Activated T-cell treated with anti-CD3 and anti-CD28 coated beads, Interleukin-2, amount 50 U/mL, for 24 hours (primary cell): ENCODE measurements at regions not wholly inside any gene's neighbourhood (a gene's known extent, or its start where the extent isn't known, plus 50 kb on each side); places are given as distances from the start of the nearest gene placed in this dataset.

Experiments
- DNase-seq: peaks from one replicate; pipeline ENCODE4 v3.0.0-alpha.2; 2020
- H3K27ac Mint-ChIP-seq: 2 replicates; pipeline ENCODE4 v1.8.0; 2020; ENCODE audit warnings: mild to moderate bottlenecking, mixed read lengths
- H3K27me3 Mint-ChIP-seq: 2 replicates; pipeline ENCODE4 v1.8.0; 2020; ENCODE audit warnings: mixed read lengths
- H3K36me3 Mint-ChIP-seq: 2 replicates; pipeline ENCODE4 v1.8.0; 2020; ENCODE audit warnings: low read depth, mixed read lengths
- H3K4me1 Mint-ChIP-seq: 2 replicates; pipeline ENCODE4 v1.8.0; 2020; ENCODE audit warnings: low read depth, mixed read lengths
- H3K4me3 Mint-ChIP-seq: 2 replicates; pipeline ENCODE4 v1.8.0; 2020; ENCODE audit warnings: mild to moderate bottlenecking, moderate library complexity, mixed read lengths
- H3K9me3 Mint-ChIP-seq: 2 replicates; pipeline ENCODE4 v1.8.0; 2020; ENCODE audit warnings: mixed read lengths

DNA sequence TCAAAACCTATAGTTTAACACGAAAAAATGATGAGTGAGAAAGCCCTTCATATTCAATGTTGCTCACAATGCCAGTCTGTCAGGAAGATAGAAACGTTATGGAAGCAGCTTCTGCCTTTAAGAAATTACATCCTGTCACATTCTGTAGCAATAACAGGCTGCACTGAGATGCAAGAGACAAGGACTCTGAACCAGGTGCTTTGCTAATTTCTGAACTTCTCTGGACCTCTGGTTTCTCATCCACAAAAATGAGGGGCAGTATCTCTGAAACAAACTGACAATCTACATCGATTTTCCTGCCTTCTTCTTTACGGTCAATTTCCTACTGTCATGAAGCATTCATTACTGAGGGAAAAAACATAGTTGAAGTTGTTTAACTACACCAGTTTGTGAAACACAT lies 234.0 kb downstream of the SNX13 start:
- DNase-seq = no peak
- Mint-ChIP-seq H3K4me1 (no peaks in the 10 kb centered on the region), H3K4me3 (no peak overlapping the region), H3K27ac (no peak overlapping the region), H3K36me3 (no peaks in the 10 kb centered on the region), H3K27me3 (peaks cover 6% of the 10 kb centered on the region), H3K9me3 (no peaks in the 10 kb centered on the region)

GRCh38 chr7:17706734-17707133 lies 233.6 kb downstream of the SNX13 start:
- H3K27ac Mint-ChIP-seq = no peak overlapping the region
- H3K27me3 Mint-ChIP-seq = peaks cover 5% of the 10 kb centered on the region
- no peaks in the 10 kb centered on the region for H3K4me1 Mint-ChIP-seq
- no peak overlapping the region for H3K4me3 Mint-ChIP-seq
- DNase-seq = no peak
- no peaks in the 10 kb centered on the region for H3K36me3 Mint-ChIP-seq
- H3K9me3 Mint-ChIP-seq = no peaks in the 10 kb centered on the region

DNA sequence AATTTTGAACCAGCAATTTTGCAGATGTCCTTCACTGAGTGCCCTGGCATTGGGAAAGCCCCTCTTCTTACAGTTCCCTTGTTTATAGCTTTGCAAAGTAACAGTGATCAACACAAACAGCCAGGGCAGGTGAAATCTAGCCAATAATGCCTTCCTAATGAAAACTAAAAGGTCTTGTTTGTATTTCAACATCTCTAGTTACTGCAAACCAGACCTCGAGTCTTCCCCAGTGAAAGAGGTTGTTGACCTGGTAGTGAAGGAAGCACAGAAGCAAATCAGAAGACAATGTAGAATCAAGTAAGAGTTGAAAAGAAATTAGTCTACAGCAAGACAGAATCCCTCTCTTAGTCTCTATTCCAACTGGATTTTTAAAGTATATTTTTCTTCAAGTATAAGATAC lies 231.2 kb downstream of the SNX13 start:
- no peak overlapping the region for H3K4me3 Mint-ChIP-seq
- DNase-seq = no peak
- H3K27ac Mint-ChIP-seq = no peak overlapping the region
- no peaks in the 10 kb centered on the region for H3K4me1 Mint-ChIP-seq
- no peaks in the 10 kb centered on the region for H3K9me3 Mint-ChIP-seq
- H3K27me3 Mint-ChIP-seq = peaks cover 5% of the 10 kb centered on the region
- no peaks in the 10 kb centered on the region for H3K36me3 Mint-ChIP-seq

DNA sequence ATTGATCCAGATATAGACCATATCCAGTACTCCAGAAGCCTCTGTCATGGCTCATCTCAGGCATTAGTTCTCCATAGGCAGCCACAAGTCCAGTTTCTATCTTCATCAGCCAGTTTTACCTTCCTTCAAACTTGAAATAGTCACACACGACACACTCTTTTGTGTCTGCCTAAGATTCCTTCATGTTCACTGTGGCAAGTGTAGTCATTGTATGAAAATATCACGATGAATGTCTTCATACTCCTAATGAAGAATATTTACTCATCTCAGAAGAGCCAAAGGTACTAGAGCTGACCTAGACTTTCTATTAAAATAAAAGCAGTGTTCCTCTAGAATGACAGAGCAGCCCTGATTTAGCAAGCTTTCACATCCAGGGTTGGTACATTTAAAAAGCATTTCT lies 230.7 kb downstream of the SNX13 start:
- Mint-ChIP-seq H3K27ac (no peak overlapping the region), H3K36me3 (no peaks in the 10 kb centered on the region), H3K27me3 (peaks cover 5% of the 10 kb centered on the region), H3K4me3 (no peak overlapping the region), H3K4me1 (no peaks in the 10 kb centered on the region), H3K9me3 (no peaks in the 10 kb centered on the region)
- DNase-seq = no peak

DNA sequence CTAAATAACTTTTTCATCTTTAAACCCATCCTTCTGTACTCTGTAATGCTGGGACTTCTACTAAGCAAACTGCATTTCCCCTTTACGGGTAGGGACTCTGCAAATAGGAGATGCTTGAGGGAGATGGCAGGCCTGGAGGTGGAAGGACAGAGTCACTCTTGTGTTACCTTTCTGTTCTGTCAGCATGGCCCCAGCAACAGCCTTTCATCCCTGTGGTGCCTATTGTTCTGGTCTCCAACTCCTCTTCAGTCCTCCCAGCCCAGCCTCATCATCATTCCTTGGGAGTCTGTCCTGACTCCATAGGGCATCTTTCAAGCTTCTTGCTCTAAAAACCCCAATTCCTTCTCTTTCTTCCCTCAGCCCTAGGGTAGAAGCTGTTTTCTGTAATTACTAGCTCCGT lies 230.0 kb downstream of the SNX13 start:
- Mint-ChIP-seq H3K4me1 (no peaks in the 10 kb centered on the region), H3K4me3 (no peak overlapping the region), H3K27me3 (peaks cover 5% of the 10 kb centered on the region), H3K27ac (no peak overlapping the region), H3K9me3 (no peaks in the 10 kb centered on the region), H3K36me3 (no peaks in the 10 kb centered on the region)
- no peak for DNase-seq

DNA sequence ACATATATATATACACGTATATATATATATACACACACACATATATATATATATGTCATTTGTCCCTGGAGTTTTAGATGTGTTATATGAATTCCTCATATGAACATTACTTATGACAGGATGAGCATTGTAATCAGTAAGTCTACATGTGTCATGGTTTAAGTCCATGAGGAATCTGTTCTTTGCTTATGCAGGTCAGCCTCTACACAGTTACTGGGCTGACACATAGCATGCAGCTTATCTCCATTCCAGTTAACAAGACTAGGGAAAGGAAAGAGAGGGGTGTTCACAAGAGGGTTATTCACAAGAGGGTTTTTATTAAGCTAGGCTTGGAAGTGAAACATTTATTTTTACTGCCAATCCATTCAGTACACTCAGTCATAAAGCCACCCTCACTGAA lies 226.7 kb downstream of the SNX13 start:
- Mint-ChIP-seq H3K27me3 (no peaks in the 10 kb centered on the region), H3K27ac (no peak overlapping the region), H3K9me3 (no peaks in the 10 kb centered on the region), H3K4me3 (no peak overlapping the region), H3K36me3 (no peaks in the 10 kb centered on the region), H3K4me1 (no peaks in the 10 kb centered on the region)
- no peak for DNase-seq

DNA sequence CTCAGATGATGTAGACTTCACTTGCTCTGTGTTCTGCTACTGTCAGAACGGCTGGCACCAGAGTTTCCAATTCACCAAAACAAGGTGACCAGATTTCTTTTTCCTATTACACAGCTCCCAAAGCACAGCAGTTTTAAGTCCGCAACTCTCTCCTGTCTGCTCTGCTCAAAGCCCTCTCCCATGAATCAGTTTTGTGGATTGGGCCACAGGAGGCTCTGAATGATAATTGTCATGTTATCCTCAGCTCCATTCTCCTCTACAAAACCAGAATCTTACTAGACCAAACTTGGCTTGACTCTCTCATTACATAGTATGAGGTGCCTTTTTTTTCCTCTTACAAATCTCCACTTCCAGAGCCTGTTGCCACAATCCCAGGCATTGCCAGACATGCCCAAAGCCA lies 223.5 kb downstream of the SNX13 start:
- no peak for DNase-seq
- Mint-ChIP-seq H3K27ac (no peak overlapping the region), H3K36me3 (no peaks in the 10 kb centered on the region), H3K27me3 (no peaks in the 10 kb centered on the region), H3K4me1 (no peaks in the 10 kb centered on the region), H3K4me3 (no peak overlapping the region), H3K9me3 (no peaks in the 10 kb centered on the region)

DNA sequence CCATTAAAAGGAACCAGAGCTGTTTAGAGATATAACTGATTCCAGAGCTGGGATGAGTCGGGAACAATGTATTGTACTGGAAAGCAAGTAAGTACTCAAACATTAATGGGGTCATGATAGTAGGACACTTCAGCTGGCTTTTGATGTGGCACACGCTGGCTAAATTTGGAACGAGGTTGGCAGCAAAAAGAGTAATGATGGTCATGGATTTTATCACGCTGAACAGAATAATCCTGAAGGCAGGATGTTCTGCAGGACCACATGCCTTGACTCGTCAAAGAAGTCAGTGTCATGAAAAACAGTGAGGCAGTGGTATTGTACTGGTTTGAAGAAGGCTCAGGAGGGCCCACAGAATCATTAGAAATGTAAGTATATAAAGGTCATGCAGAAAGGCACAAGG lies 220.3 kb downstream of the SNX13 start:
- H3K27ac Mint-ChIP-seq = no peak overlapping the region
- no peaks in the 10 kb centered on the region for H3K9me3 Mint-ChIP-seq
- no peaks in the 10 kb centered on the region for H3K27me3 Mint-ChIP-seq
- H3K36me3 Mint-ChIP-seq = no peaks in the 10 kb centered on the region
- H3K4me1 Mint-ChIP-seq = no peaks in the 10 kb centered on the region
- no peak for DNase-seq
- H3K4me3 Mint-ChIP-seq = no peak overlapping the region

DNA sequence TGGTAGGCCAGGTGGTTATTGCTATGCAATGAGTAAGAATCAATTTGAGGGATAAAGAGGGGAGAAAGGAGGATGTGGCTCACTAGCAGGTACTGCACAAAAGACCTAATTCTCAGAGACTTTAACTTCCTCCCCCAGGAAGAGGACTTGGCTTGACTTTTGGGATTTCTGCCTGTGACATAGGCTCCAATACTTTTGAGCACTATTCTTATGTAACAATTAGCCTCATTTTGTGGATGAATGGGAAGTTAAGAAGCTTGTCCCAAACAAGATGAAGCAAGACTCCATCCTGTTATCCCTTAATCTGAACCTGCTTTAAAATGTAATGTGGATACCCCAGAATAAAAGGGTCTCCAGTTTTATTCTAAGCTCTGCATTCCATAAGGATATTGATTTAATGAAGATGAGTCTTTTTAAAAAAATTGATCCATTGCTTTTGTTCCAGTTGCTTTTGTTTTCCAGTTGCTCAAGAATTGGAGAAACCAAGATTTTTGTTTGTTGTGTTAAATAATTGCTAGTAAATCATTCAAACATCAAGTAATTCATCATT lies 218.5 kb downstream of the SNX13 start:
- H3K4me1 Mint-ChIP-seq = no peaks in the 10 kb centered on the region
- H3K27ac Mint-ChIP-seq = no peak overlapping the region
- H3K27me3 Mint-ChIP-seq = no peaks in the 10 kb centered on the region
- no peaks in the 10 kb centered on the region for H3K9me3 Mint-ChIP-seq
- no peaks in the 10 kb centered on the region for H3K36me3 Mint-ChIP-seq
- no peak overlapping the region for H3K4me3 Mint-ChIP-seq
- no peak for DNase-seq

GRCh38 chr7:17722798-17723197 lies 217.5 kb downstream of the SNX13 start:
- Mint-ChIP-seq H3K27me3 (no peaks in the 10 kb centered on the region), H3K4me1 (no peaks in the 10 kb centered on the region), H3K4me3 (no peak overlapping the region), H3K27ac (no peak overlapping the region), H3K36me3 (no peaks in the 10 kb centered on the region), H3K9me3 (no peaks in the 10 kb centered on the region)
- no peak for DNase-seq

- no peak for DNase-seq
- H3K9me3 Mint-ChIP-seq = no peaks in the 10 kb centered on the region
- H3K27ac Mint-ChIP-seq = no peak overlapping the region
- H3K36me3 Mint-ChIP-seq = no peaks in the 10 kb centered on the region
- H3K27me3 Mint-ChIP-seq = no peaks in the 10 kb centered on the region
- no peaks in the 10 kb centered on the region for H3K4me1 Mint-ChIP-seq
- H3K4me3 Mint-ChIP-seq = no peak overlapping the region
Observed at GRCh38 chr7:17725821-17726220, 214.5 kb downstream of the SNX13 start.

DNA sequence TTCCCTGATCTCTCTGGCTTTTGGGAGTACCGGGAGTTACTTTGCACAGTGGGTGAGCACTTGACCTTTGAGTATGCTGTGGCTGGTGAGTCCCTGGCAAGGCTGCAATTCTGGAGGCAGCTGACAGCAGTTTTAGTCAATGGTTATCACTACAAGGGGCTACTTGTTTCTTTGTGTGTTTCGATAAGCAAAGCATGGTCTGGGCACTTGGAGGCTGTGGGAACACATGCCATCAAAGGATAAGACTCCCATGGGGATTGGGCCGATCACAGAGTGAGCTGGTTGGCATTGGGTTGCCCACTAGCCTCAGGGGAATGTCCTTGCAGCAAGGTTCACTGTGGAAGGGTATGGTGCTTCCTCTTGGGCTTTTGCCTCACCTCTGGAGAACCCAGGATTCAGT lies 208.2 kb downstream of the SNX13 start:
- H3K4me1 Mint-ChIP-seq = no peaks in the 10 kb centered on the region
- peaks cover 8% of the 10 kb centered on the region for H3K9me3 Mint-ChIP-seq
- DNase-seq = no peak
- no peaks in the 10 kb centered on the region for H3K36me3 Mint-ChIP-seq
- H3K27me3 Mint-ChIP-seq = no peaks in the 10 kb centered on the region
- no peak overlapping the region for H3K27ac Mint-ChIP-seq
- H3K4me3 Mint-ChIP-seq = no peak overlapping the region
